Neural cell (in vitro differentiated cells): ENCODE measurements at regions not wholly inside any gene's neighbourhood (a gene's known extent, or its start where the extent isn't known, plus 50 kb on each side); places are given as distances from the start of the nearest gene placed in this dataset.

Source experiments
- H2AFZ ChIP-seq: fragments of 200-600, 300-800 bp; sonication (generic), shearing (Covaris generic); 2 replicates; pipeline ENCODE4 v1.6.0; 2014; ENCODE audit warnings: low read depth, mild to moderate bottlenecking, antibody characterized with exemption, low read length, moderate library complexity
- H3F3A ChIP-seq: fragments of 200-600 bp; shearing (Covaris generic); 2 replicates; pipeline ENCODE4 v1.6.1; 2016; ENCODE audit warnings: mild to moderate bottlenecking, moderate library complexity, mixed read lengths, antibody characterized with exemption, low read length; ENCODE audit not compliant: insufficient read depth, poor library complexity, severe bottlenecking
- H3K27ac ChIP-seq: fragments of 200-600, 300-800 bp; sonication (generic), shearing (Covaris generic); 2 replicates; pipeline ENCODE4 v1.5.1; 2014; ENCODE audit warnings: mild to moderate bottlenecking, low read length, moderate library complexity
- H3K27me3 ChIP-seq: fragments of 300-800, 200-600 bp; sonication (generic), shearing (Covaris generic); 2 replicates; pipeline ENCODE4 v1.6.0; 2014; ENCODE audit warnings: mild to moderate bottlenecking, low read depth, low read length, moderate library complexity; ENCODE audit not compliant: insufficient read depth
- H3K36me3 ChIP-seq: fragments of 300-800, 200-600 bp; sonication (generic), shearing (Covaris generic); 2 replicates; pipeline ENCODE4 v1.5.1; 2014; ENCODE audit warnings: mild to moderate bottlenecking, antibody characterized with exemption, low read length, moderate library complexity; ENCODE audit not compliant: insufficient read depth
- H3K4me2 ChIP-seq: fragments of 300-800, 200-600 bp; sonication (generic), shearing (Covaris generic); 2 replicates; pipeline ENCODE4 v1.6.0; 2014; ENCODE audit warnings: mild to moderate bottlenecking, low read length
- H3K4me3 ChIP-seq: fragments of 300-800, 200-600 bp; sonication (generic), shearing (Covaris generic); 2 replicates; pipeline ENCODE4 v1.5.1; 2014; ENCODE audit warnings: mild to moderate bottlenecking, low read length, moderate library complexity
- H3K79me2 ChIP-seq: fragments of 200-600 bp; shearing (Covaris generic); replicated peaks from 2 replicates; pipeline ENCODE4 v1.6.0; 2014; ENCODE audit warnings: mild to moderate bottlenecking, low read length, moderate library complexity; ENCODE audit not compliant: insufficient read depth
- H3K9ac ChIP-seq: fragments of 300-800, 200-600 bp; sonication (generic), shearing (Covaris generic); 2 replicates; pipeline ENCODE4 v1.6.1; 2016; ENCODE audit warnings: mild to moderate bottlenecking, low read length, mixed read lengths
- H3K9me2 ChIP-seq: fragments of 200-600 bp; shearing (Covaris generic); 2 replicates; pipeline ENCODE4 v1.6.1; 2016; ENCODE audit warnings: mild to moderate bottlenecking, low read length, mixed read lengths; ENCODE audit not compliant: insufficient read depth
- H3K9me3 ChIP-seq: fragments of 200-600, 300-800 bp; sonication (generic), shearing (Covaris generic); 2 replicates; pipeline ENCODE4 v1.6.1; 2016; ENCODE audit warnings: mild to moderate bottlenecking, mixed run types, low read length, moderate library complexity, mixed read lengths
- H4K20me1 ChIP-seq: fragments of 200-600 bp; shearing (Covaris generic); 2 replicates; pipeline ENCODE4 v1.6.1; 2016; ENCODE audit warnings: mild to moderate bottlenecking, mixed run types; ENCODE audit not compliant: insufficient read depth
- CTCF ChIP-seq: fragments of 450-650 bp; IDR thresholded peaks from 2 replicates; pipeline ENCODE4 v1.5.1; 2014; ENCODE audit warnings: antibody characterized with exemption, mild to moderate bottlenecking, moderate library complexity; ENCODE audit not compliant: poor library complexity, severe bottlenecking
- EP300 ChIP-seq: fragments of 450-650 bp; conservative IDR thresholded peaks from 2 replicates; pipeline ENCODE4 v1.6.1; 2014; ENCODE audit warnings: antibody characterized with exemption, mild to moderate bottlenecking, moderate library complexity; ENCODE audit not compliant: poor library complexity, severe bottlenecking
- EZH2 ChIP-seq: fragments of 200-600, 300-800 bp; shearing (Covaris generic), sonication (generic); IDR thresholded peaks from 2 replicates; pipeline ENCODE4 v1.6.1; 2014; ENCODE audit warnings: antibody characterized with exemption, low read length, borderline replicate concordance, mild to moderate bottlenecking; ENCODE audit not compliant: insufficient read depth, poor library complexity, severe bottlenecking
- MXI1 ChIP-seq: fragments of 450-650 bp; conservative IDR thresholded peaks from 2 replicates; pipeline ENCODE4 v1.6.1; 2014; ENCODE audit warnings: antibody characterized with exemption, mild to moderate bottlenecking; ENCODE audit not compliant: poor library complexity, severe bottlenecking
- POLR2AphosphoS5 ChIP-seq: IDR thresholded peaks from 2 replicates; pipeline ENCODE4 v1.6.1; 2012
- RAD21 ChIP-seq: fragments of 450-650 bp; conservative IDR thresholded peaks from 2 replicates; pipeline ENCODE4 v1.6.1; 2014; ENCODE audit warnings: antibody characterized with exemption, mild to moderate bottlenecking, moderate library complexity
- REST ChIP-seq: IDR thresholded peaks from 2 replicates; pipeline ENCODE4 v1.6.1; 2012; ENCODE audit warnings: borderline replicate concordance
- SMC3 ChIP-seq: fragments of 450-650 bp; conservative IDR thresholded peaks from 2 replicates; pipeline ENCODE4 v1.6.1; 2014; ENCODE audit warnings: antibody characterized with exemption, mild to moderate bottlenecking, moderate library complexity; ENCODE audit not compliant: poor library complexity
- TAF1 ChIP-seq: IDR thresholded peaks from 2 replicates; pipeline ENCODE4 v1.6.1; 2012; ENCODE audit warnings: low read depth

- no peak overlapping the region for H2AFZ ChIP-seq
- no peak overlapping the region for H3K9ac ChIP-seq
- no peaks in the 10 kb centered on the region for H3K36me3 ChIP-seq
- no peak overlapping the region for H3K4me3 ChIP-seq
- H3K4me2 ChIP-seq, result no peak overlapping the region
- H3K27me3 ChIP-seq, result no peaks in the 10 kb centered on the region
- H3K79me2 ChIP-seq, result no peaks in the 10 kb centered on the region
- H3F3A ChIP-seq, result no peaks in the 10 kb centered on the region
- H3K9me3 ChIP-seq, result peaks cover 6% of the 10 kb centered on the region
- H3K9me2 ChIP-seq, result no peaks in the 10 kb centered on the region
- no peaks in the 10 kb centered on the region for H4K20me1 ChIP-seq
- no peak overlapping the region for H3K27ac ChIP-seq
- TF ChIP-seq POLR2AphosphoS5, result no peak
- TF ChIP-seq SMC3, result no peak
Measured at GRCh38 chr5:110224050-110224449, 502.4 kb downstream of the TMEM232 start.

- no peak for TF ChIP-seq CTCF
- no peak for TF ChIP-seq MXI1
- TF ChIP-seq TAF1, result no peak
- no peak for TF ChIP-seq REST
- TF ChIP-seq POLR2AphosphoS5, result no peak
- TF ChIP-seq EZH2, result no peak
- TF ChIP-seq EP300, result no peak
Measured at GRCh38 chr5:110225949-110226348, 500.5 kb downstream of the TMEM232 start.

DNA sequence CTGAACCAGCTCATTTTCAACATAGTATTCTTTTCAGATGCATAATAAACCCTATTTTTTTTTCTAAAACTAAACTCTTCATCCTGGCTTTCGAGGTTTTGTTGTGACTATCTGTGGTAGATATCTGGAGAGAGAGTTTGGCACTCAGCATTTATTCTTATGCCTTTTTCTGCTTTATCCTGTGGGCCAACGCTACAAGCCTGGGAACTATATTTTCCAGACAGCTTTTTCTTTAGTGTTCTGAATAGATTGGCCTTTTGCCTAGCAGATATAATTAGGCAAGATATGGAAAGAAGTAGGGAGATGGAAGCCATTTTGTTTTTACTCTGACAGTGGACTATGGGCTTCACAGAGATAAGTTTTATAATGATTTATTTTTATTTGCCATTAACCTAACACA lies 486.7 kb downstream of the TMEM232 start:
- H3K27ac ChIP-seq, result no peak overlapping the region
- TF ChIP-seq POLR2AphosphoS5, result no peak
- TF ChIP-seq EP300, result no peak
- no peak for TF ChIP-seq MXI1
- no peak for TF ChIP-seq SMC3
- no peak for TF ChIP-seq TAF1
- TF ChIP-seq REST, result no peak
- TF ChIP-seq EZH2, result no peak
- no peak for TF ChIP-seq CTCF
- no peak for TF ChIP-seq RAD21
- no peaks in the 10 kb centered on the region for H3K36me3 ChIP-seq
- peaks cover under 1% of the 10 kb centered on the region for H3K9me3 ChIP-seq
- no peaks in the 10 kb centered on the region for H4K20me1 ChIP-seq
- H3F3A ChIP-seq, result no peaks in the 10 kb centered on the region
- no peak overlapping the region for H3K9ac ChIP-seq
- no peaks in the 10 kb centered on the region for H3K27me3 ChIP-seq
- H2AFZ ChIP-seq, result no peak overlapping the region
- no peak overlapping the region for H3K4me3 ChIP-seq
- no peaks in the 10 kb centered on the region for H3K9me2 ChIP-seq
- no peak overlapping the region for H3K4me2 ChIP-seq
- H3K79me2 ChIP-seq, result no peaks in the 10 kb centered on the region

More at GRCh38 chr5:110225949-110226348, 500.5 kb downstream of the TMEM232 start:
- Histone ChIP-seq H3F3A (no peaks in the 10 kb centered on the region), H3K9me3 (peaks cover 6% of the 10 kb centered on the region), H3K4me2 (no peak overlapping the region), H3K27ac (no peak overlapping the region), H3K9me2 (no peaks in the 10 kb centered on the region), H3K9ac (no peak overlapping the region), H4K20me1 (no peaks in the 10 kb centered on the region), H2AFZ (no peak overlapping the region), H3K36me3 (no peaks in the 10 kb centered on the region), H3K4me3 (no peak overlapping the region), H3K79me2 (no peaks in the 10 kb centered on the region), H3K27me3 (no peaks in the 10 kb centered on the region)
